DMS153 (cell line): ENCODE measurements at regions not wholly inside any gene's neighbourhood (a gene's known extent, or its start where the extent isn't known, plus 50 kb on each side); places are given as distances from the start of the nearest gene placed in this dataset.
"Not testable (repeated sequence)": the region's sequence is repeated elsewhere in the genome, so short reads cannot be mapped to it uniquely, and the experiment has no call there.

ENCODE experiments used
- DNase-seq: peaks from one replicate; lab custom pipeline; 2025; lab: John Stamatoyannopoulos, UW

GRCh38 chr14:83298016-83298415 lies 1764.4 kb upstream of the SEL1L start:
- DNase-seq, result not testable (repeated sequence)

GRCh38 chr14:83300476-83301064 lies 1766.9 kb upstream of the SEL1L start:
- DNase-seq, result peak; percentile 16

- no peak for DNase-seq
These were observed 1768.1 kb upstream of the SEL1L start for GRCh38 chr14:83301791-83302190.

- DNase-seq, result no peak
These were observed 1775.6 kb upstream of the SEL1L start for GRCh38 chr14:83309211-83309610.

- no peak for DNase-seq
These were observed 1776.2 kb upstream of the SEL1L start for GRCh38 chr14:83309833-83310232.

- no peak for DNase-seq
These were observed 1778.9 kb upstream of the SEL1L start for GRCh38 chr14:83312511-83312910.

GRCh38 chr14:83314764-83315163 lies 1781.1 kb upstream of the SEL1L start:
- no peak for DNase-seq

- no peak for DNase-seq
These were observed 1782.7 kb upstream of the SEL1L start for GRCh38 chr14:83316356-83316755.

GRCh38 chr14:83320837-83321236 lies 1787.2 kb upstream of the SEL1L start:
- no peak for DNase-seq

- no peak for DNase-seq
These were observed 1797.9 kb upstream of the SEL1L start for GRCh38 chr14:83331513-83331912.

- no peak for DNase-seq
These were observed 1808.9 kb upstream of the SEL1L start for GRCh38 chr14:83342590-83342989.

- DNase-seq, result no peak
These were observed 1814.2 kb upstream of the SEL1L start for GRCh38 chr14:83347874-83348273.

- DNase-seq, result no peak
These were observed 1822.0 kb upstream of the SEL1L start for GRCh38 chr14:83355609-83356008.

- no peak for DNase-seq
These were observed 1822.4 kb upstream of the SEL1L start for GRCh38 chr14:83356080-83356479.

- no peak for DNase-seq
These were observed 1838.6 kb upstream of the SEL1L start for GRCh38 chr14:83372271-83372670.

GRCh38 chr14:83379436-83379835 lies 1845.8 kb upstream of the SEL1L start:
- DNase-seq, result no peak

GRCh38 chr14:83384253-83384652 lies 1850.6 kb upstream of the SEL1L start:
- DNase-seq, result no peak

- no peak for DNase-seq
These were observed 1861.7 kb upstream of the SEL1L start for GRCh38 chr14:83395321-83395720.

- DNase-seq, result no peak
These were observed 1882.8 kb upstream of the SEL1L start for GRCh38 chr14:83416476-83416875.

GRCh38 chr14:83419420-83419819 lies 1885.8 kb upstream of the SEL1L start:
- DNase-seq, result peak; percentile 31

- DNase-seq, result no peak
These were observed 1888.1 kb upstream of the SEL1L start for GRCh38 chr14:83421711-83422110.

GRCh38 chr14:83425138-83425537 lies 1891.5 kb upstream of the SEL1L start:
- no peak for DNase-seq

- DNase-seq, result no peak
These were observed 1892.1 kb upstream of the SEL1L start for GRCh38 chr14:83425706-83426105.

- DNase-seq, result no peak
These were observed 1900.0 kb upstream of the SEL1L start for GRCh38 chr14:83433618-83434017.

GRCh38 chr14:83441801-83442200 lies 1908.1 kb upstream of the SEL1L start:
- DNase-seq, result no peak
